HTR-8/SVneo (cell line): ENCODE measurements at regions not wholly inside any gene's neighbourhood (a gene's known extent, or its start where the extent isn't known, plus 50 kb on each side); places are given as distances from the start of the nearest gene placed in this dataset.

Experiments
- DNase-seq: peaks from one replicate; pipeline ENCODE4 v3.0.0; 2011; ENCODE audit warnings: low spot score, mixed read lengths; ENCODE audit not compliant: insufficient read length
- FAIRE-seq: peaks from 2 replicates; lab custom pipeline; 2011; peaks lifted over from hg19 to GRCh38; lab: Jason Lieb, UNC

- FAIRE-seq (no peak), DNase-seq (no peak)
Observed at GRCh38 chr21:15272591-15272990, 207.8 kb upstream of the NRIP1 start.

GRCh38 chr21:15273244-15273643 is 208.4 kb upstream of the NRIP1 start:
- DNase-seq, result no peak

GRCh38 chr21:15274701-15275485 is 210.1 kb upstream of the NRIP1 start:
- DNase-seq, result no peak
- no peak for FAIRE-seq

More at GRCh38 chr21:15273244-15273643, 208.4 kb upstream of the NRIP1 start:
- no peak for FAIRE-seq

GRCh38 chr21:15275615-15276235 is 210.9 kb upstream of the NRIP1 start:
- no peak for DNase-seq
- no peak for FAIRE-seq

GRCh38 chr21:15276243-15276642 is 211.4 kb upstream of the NRIP1 start:
- FAIRE-seq (no peak), DNase-seq (no peak)

GRCh38 chr21:15277466-15277865 is 212.7 kb upstream of the NRIP1 start:
- DNase-seq, result no peak
- no peak for FAIRE-seq

GRCh38 chr21:15278279-15278678 is 213.5 kb upstream of the NRIP1 start:
- FAIRE-seq (no peak), DNase-seq (no peak)

- FAIRE-seq (no peak), DNase-seq (no peak)
Observed at GRCh38 chr21:15278851-15279250, 214.1 kb upstream of the NRIP1 start.

GRCh38 chr21:15279482-15279881 is 214.7 kb upstream of the NRIP1 start:
- FAIRE-seq (no peak), DNase-seq (no peak)

- DNase-seq, result no peak
- no peak for FAIRE-seq
Observed at GRCh38 chr21:15281714-15282113, 216.9 kb upstream of the NRIP1 start.

GRCh38 chr21:15282665-15283064 is 217.9 kb upstream of the NRIP1 start:
- FAIRE-seq (no peak), DNase-seq (no peak)

- no peak for DNase-seq
- FAIRE-seq, result no peak
Observed at GRCh38 chr21:15283138-15283537, 218.3 kb upstream of the NRIP1 start.

GRCh38 chr21:15283789-15284188 is 219.0 kb upstream of the NRIP1 start:
- DNase-seq (no peak), FAIRE-seq (no peak)

GRCh38 chr21:15285556-15285955 is 220.8 kb upstream of the NRIP1 start:
- DNase-seq (no peak), FAIRE-seq (no peak)

GRCh38 chr21:15289246-15289645 is 224.4 kb upstream of the NRIP1 start:
- FAIRE-seq, result peak; percentile 9
- no peak for DNase-seq

- DNase-seq (no peak), FAIRE-seq (no peak)
Observed at GRCh38 chr21:15289896-15290841, 225.4 kb upstream of the NRIP1 start.

- DNase-seq (no peak), FAIRE-seq (no peak)
Observed at GRCh38 chr21:15291621-15292266, 226.9 kb upstream of the NRIP1 start.

- DNase-seq (peak; percentile 75), FAIRE-seq (no peak)
Observed at GRCh38 chr21:15293240-15293639, 228.4 kb upstream of the NRIP1 start.

- no peak for DNase-seq
- FAIRE-seq, result no peak
Observed at GRCh38 chr21:15295875-15296274, 231.1 kb upstream of the NRIP1 start.

- DNase-seq (no peak), FAIRE-seq (no peak)
Observed at GRCh38 chr21:15297824-15298223, 233.0 kb upstream of the NRIP1 start.
